Naive thymus-derived CD4-positive, alpha-beta T cell (primary cell): ENCODE measurements at regions not wholly inside any gene's neighbourhood (a gene's known extent, or its start where the extent isn't known, plus 50 kb on each side); places are given as distances from the start of the nearest gene placed in this dataset.

Experiments
- ATAC-seq: fragments of 150-1000 bp; cut with Tn5 transposase; 2 replicates; pipeline ENCODE4 v1.10.0; 2021; ENCODE audit warnings: mild to moderate bottlenecking, moderate library complexity
- CTCF ChIA-PET: fragments of 350-600 bp; sonication (Branson Sonifier 250); formaldehyde crosslinking; loops from one replicate; lab custom pipeline; 2021; ENCODE audit warnings: antibody characterized with exemption; lab: Charles Lee
- POLR2A ChIA-PET: fragments of 350-600 bp; sonication (Branson Sonifier 250); formaldehyde crosslinking; loops from one replicate; lab custom pipeline; 2021; ENCODE audit warnings: antibody characterized with exemption, inconsistent platforms; lab: Charles Lee
- DNase-seq, 9 donors: peaks; one replicate each; pipeline versions ENCODE4 v3.0.0 to v3.0.0-alpha.2; 2020 to 2022; ENCODE audit warnings: mixed read lengths in 1 of 9
- H3K27ac ChIP-seq: one replicate; pipeline ENCODE4 v1.7.0; 2013; ENCODE audit warnings: mild to moderate bottlenecking, low read depth, low read length, moderate library complexity
- H3K27me3 ChIP-seq, 2 donors: one replicate each; pipeline ENCODE4 v1.7.0; 2013; ENCODE audit warnings: low read length in 2 of 2, mild to moderate bottlenecking in 2 of 2, moderate library complexity in 2 of 2; ENCODE audit not compliant: control insufficient read depth in 2 of 2, insufficient read depth in 2 of 2
- H3K36me3 ChIP-seq, 3 experiments: 1 replicate in 2 of 3; 2 replicates in 1 of 3; pipeline ENCODE4 v1.7.0; 2013; ENCODE audit warnings: low read length in 3 of 3, mild to moderate bottlenecking in 3 of 3, moderate library complexity in 1 of 3; ENCODE audit not compliant: insufficient read depth in 3 of 3, control insufficient read depth in 2 of 3
- H3K4me1 ChIP-seq, 2 donors: one replicate each; pipeline ENCODE4 v1.7.0; 2013; ENCODE audit warnings: low read length in 2 of 2, mild to moderate bottlenecking in 2 of 2, moderate library complexity in 1 of 2; ENCODE audit not compliant: control insufficient read depth in 2 of 2, insufficient read depth in 2 of 2
- H3K4me3 ChIP-seq: 2 replicates; pipeline ENCODE4 v1.7.0; 2013; ENCODE audit warnings: mild to moderate bottlenecking, low read length
- H3K9me3 ChIP-seq, 3 experiments: 1 replicate in 2 of 3; 2 replicates in 1 of 3; pipeline ENCODE4 v1.7.0; 2013; ENCODE audit warnings: low read length in 3 of 3; ENCODE audit not compliant: control insufficient read depth in 2 of 3
- H3K27ac Mint-ChIP-seq, 9 donors: one replicate each; pipeline ENCODE4 v1.8.0; 2020 to 2022; ENCODE audit warnings: mixed read lengths in 9 of 9, mild to moderate bottlenecking in 8 of 9, moderate library complexity in 5 of 9, inconsistent platforms in 2 of 9
- H3K27me3 Mint-ChIP-seq, 5 donors: one replicate each; pipeline ENCODE4 v1.8.0; 2021 to 2022; ENCODE audit warnings: mixed read lengths in 5 of 5, mild to moderate bottlenecking in 1 of 5
- H3K36me3 Mint-ChIP-seq, 5 donors: one replicate each; pipeline ENCODE4 v1.8.0; 2020 to 2022; ENCODE audit warnings: mixed read lengths in 5 of 5, mild to moderate bottlenecking in 3 of 5, inconsistent platforms in 1 of 5
- H3K4me1 Mint-ChIP-seq, 7 donors: one replicate each; pipeline ENCODE4 v1.8.0; 2020 to 2022; ENCODE audit warnings: mixed read lengths in 7 of 7, mild to moderate bottlenecking in 3 of 7, inconsistent platforms in 1 of 7
- H3K4me3 Mint-ChIP-seq, 10 donors: one replicate each; pipeline ENCODE4 v1.8.0; 2020 to 2022; ENCODE audit warnings: mild to moderate bottlenecking in 10 of 10, mixed read lengths in 10 of 10, moderate library complexity in 6 of 10, inconsistent platforms in 2 of 10
- H3K9me3 Mint-ChIP-seq, 11 donors: one replicate each; pipeline ENCODE4 v1.8.0; 2020 to 2022; ENCODE audit warnings: mixed read lengths in 11 of 11, mild to moderate bottlenecking in 4 of 11, inconsistent platforms in 1 of 11, moderate library complexity in 1 of 11
- intact Hi-C, 2 donors: fragments of 100-400 bp; cut with micrococcal nuclease; formaldehyde crosslinking; loops; one replicate each; pipeline ENCODE4 v1.15.1; 2023

DNA sequence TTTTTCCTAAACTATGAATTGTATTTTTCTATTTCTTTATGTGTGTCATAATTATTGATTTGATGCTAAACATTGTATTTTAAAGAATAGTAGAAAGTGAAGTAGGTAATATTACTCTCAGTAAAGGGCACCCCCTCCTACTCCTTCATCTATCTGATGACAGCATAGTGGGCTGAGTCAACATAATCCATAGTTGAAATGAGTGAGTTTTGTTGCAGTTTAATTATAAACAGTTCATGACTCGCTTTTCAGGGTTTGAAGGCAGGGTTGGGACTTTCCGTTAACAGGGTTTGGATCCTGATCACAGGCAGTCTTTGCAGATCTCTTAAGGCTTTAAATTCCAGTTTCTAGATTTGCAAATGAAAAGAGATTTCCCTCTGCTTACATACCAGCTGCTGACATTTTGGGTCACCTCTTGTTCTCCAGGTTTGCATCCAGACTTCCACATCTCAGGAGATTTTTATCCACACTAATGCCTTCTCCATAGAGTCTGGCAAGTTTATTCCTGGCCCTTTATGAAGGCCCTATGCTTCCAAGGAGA lies 54.0 kb upstream of the TACR3 start:
- H3K27ac ChIP-seq: no peak overlapping the region
- peak overlapping the region in 1 of 9 donors; percentile 14 for H3K27ac Mint-ChIP-seq
- no peaks in the 10 kb centered on the region for H3K27me3 Mint-ChIP-seq
- ATAC-seq (no peak), DNase-seq (no peak)
- ChIA-PET CTCF (no interaction called here), POLR2A (no interaction called here)
- no peaks in the 10 kb centered on the region for H3K36me3 ChIP-seq
- H3K4me1 ChIP-seq: no peaks in the 10 kb centered on the region
- peaks cover 0 to 6% (median 0%) of the 10 kb centered on the region in 11 donors for H3K9me3 Mint-ChIP-seq
- no peaks in the 10 kb centered on the region for H3K27me3 ChIP-seq
- no peaks in the 10 kb centered on the region for H3K36me3 Mint-ChIP-seq
- no peak overlapping the region for H3K4me3 ChIP-seq
- H3K4me1 Mint-ChIP-seq: no peaks in the 10 kb centered on the region
- intact Hi-C loops: no loop called here
- no peak overlapping the region for H3K4me3 Mint-ChIP-seq
- H3K9me3 ChIP-seq: no peaks in the 10 kb centered on the region
